NCI-H2196 treated with DMSO at 0.1 percent for 48 hours (cell line): ENCODE measurements at regions not wholly inside any gene's neighbourhood (a gene's known extent, or its start where the extent isn't known, plus 50 kb on each side); places are given as distances from the start of the nearest gene placed in this dataset.
"Not testable (repeated sequence)": the region's sequence is repeated elsewhere in the genome, so short reads cannot be mapped to it uniquely, and the experiment has no call there.

Experiments used
- DNase-seq: peaks from one replicate; lab custom pipeline; 2025; ENCODE audit not compliant: unreplicated experiment; lab: John Stamatoyannopoulos, UW

DNA sequence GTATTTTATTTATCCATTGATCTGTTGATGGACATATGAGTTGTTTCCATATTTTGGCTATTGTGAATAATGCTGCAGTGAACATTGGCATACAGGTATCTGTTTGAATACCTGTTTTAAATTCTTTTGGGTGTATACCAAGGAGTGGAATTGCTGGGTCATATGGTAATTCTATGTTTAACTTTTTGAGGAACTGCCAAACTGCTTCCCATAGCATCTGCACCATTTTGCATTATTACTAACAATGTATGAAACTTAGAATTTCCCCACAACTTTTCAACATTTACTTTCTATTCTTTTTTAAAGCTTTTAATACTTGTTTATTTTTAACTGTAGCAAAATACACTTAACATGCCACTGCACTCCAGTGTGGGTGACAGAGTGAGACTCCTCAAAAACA, 57.0 kb upstream of the MSN start:
- no peak for DNase-seq

DNA sequence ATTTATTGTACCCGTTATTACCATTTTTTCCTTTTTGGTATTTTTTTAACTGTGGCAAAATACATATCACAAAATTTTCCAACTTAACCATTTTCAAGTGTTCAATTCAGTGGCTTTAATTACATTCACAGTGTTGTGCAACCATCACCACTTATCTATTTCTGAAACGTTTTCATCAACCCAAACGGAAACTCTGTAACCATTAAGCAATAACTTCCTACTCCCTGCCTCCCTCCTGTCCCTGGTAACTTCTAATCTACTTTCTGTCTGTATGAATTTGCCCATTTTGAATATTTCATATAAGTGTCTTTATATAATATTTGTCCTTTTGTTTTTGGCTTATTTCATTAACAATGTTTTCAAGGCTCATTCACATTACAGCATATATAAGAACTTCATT, 57.4 kb upstream of the MSN start:
- no peak for DNase-seq

DNA sequence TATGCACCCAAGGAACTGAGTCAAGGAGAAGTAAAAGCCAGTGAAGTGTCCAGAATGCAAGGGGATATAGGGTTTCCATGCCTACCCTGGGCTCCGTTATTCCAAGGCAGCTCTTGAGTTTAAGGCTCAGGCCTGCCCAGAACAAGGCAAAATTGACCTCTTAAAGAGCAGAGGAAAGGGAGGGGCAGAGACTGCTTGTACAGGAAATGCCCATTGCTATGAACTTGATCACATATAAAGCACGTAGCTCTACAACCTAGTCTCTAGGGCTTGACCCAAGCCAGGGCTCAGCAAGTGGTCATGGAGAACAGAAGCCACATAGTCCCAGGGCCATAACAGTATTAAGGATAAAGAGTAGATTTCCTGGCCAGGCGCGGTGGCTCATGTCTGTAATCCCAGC, 58.2 kb upstream of the MSN start:
- DNase-seq = no peak

DNA sequence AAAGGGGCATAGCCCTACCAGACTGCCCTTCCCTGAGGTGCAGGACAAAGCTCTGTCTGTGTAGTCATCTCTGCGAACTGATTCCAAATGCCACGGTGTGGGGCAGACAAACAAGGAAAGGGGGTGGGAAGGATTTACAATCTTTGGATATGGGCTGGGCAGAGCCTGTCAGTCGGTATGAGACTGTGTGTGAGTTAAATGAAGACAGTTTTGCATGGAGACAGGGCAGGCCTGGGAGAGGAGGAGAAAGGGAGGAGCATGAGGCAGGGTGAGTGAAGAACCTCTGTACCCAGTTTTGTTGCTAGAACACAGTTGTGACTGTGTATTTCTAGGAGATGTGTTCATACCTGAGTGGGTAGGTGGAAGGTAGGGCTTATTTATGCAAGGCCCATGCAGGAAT, 59.4 kb upstream of the MSN start:
- DNase-seq = no peak

DNA sequence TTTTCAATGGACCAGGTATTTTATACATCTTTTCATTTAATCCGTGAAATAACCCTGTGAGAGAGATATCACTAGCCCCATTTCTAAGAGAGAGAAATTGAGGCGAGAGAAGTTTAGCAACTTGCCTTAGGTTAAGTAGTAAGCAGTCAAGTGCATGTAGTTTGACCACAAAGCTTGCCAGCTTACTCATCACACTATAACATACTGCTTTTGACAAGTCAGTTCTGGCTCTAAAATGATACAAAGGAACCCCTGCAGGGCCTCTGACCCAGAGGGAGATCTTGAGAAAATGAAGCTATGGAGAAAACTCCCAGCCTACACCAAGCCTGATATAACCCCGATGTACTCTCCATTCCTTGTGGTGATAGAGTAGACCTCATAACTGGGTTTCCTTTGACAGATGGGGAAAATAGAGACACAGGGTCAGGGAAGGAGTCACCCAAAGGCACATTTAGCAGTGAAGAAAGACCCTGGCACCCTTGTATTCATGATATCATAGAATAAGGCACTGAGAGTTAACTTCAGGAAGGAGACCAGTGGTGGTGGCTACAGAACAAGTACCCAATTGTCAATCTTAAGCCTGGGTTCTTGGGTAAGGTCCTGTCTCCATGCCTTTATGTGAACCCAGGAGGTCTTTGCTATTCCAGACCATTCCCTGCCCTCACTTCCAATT, 60.2 kb upstream of the MSN start:
- no peak for DNase-seq

DNA sequence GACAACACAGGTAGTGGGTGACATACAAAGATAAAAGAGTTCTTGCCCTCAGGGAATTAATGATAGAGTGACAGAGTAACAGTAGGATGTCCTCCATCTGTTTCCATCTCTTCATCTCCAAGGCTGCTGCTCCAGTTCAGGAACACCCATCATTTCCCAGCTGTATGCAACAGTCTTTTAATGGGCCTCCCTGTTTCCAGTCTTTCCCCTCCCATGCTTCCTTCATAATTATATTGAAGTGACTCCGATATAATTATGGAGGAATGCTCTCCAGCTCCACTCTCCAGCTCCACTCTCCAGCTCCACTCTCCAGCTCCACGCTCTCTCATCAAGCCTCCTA, 65.3 kb upstream of the MSN start:
- DNase-seq = no peak

DNA sequence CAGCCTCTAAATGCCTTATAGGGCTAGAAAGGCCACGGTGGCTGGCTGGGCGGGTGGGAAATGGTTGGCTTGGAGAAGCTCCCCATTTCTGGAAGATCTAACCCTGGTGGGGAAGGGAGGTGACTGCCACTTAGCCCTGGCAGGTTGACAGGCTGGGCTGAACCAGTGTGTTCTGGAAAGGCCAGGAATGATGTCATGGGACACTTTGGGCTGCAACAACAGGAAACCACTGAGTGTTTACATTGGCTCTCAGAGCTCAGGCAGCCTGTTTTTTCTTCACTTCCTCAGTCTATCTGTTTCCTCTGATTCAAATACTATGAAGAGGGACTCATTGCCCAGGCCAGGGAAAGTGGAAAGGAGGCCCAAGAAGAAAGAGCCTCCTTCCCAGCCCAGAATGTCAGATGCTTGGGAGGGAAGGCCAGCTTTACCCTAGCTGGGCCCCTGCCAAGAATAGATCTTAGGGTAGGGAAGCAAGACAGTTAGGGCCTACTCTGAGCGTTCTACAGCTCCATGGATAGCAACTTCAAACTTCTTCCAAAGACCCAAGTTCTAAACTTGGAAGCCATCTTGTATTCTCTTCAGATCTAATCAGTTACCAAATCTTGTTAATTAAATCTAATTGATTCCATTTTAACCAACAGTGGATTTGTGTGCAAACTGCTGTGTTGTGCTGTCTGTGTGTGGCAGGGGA, 65.8 kb upstream of the MSN start:
- DNase-seq = peak; percentile 0

DNA sequence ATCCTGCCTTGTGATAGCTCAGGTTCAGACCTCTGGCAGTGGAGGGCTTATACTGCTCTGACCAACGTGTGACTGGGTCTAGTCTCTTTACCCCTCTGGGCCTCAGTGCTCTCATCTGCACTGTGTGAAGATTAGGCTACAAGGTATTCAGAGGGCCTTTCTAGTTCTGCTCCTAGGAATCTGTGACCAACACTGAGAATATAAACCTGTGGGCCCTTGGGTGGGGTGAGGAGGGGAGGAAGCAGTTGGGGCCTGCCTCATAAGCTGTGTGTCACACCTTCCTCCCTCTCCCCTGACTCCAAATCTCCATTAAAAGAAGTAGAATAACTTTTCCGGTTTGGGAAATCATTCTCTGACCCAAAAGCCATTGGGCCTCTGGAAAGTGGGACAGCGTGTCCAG, 66.3 kb upstream of the MSN start:
- DNase-seq = no peak

DNA sequence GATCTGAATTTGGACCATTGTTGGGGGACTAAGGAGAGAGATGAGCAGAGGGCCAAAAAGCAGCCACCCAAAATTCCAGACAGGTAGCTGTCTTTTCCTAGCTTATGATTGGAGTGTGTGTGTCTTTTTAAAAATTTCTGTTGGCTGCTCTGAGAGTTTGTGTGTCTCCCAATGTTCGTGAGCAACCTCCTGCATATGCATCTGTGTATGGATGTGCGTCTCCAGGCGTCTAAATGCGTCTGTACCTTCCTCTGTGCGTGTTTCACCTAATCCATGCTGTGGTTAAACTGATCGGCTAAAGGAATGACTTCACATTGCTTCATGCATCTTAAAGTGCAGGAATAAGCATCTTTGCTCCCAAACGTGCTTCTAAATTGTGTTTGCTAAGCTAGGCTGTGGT, 65.5 kb upstream of the LAS1L start:
- no peak for DNase-seq

DNA sequence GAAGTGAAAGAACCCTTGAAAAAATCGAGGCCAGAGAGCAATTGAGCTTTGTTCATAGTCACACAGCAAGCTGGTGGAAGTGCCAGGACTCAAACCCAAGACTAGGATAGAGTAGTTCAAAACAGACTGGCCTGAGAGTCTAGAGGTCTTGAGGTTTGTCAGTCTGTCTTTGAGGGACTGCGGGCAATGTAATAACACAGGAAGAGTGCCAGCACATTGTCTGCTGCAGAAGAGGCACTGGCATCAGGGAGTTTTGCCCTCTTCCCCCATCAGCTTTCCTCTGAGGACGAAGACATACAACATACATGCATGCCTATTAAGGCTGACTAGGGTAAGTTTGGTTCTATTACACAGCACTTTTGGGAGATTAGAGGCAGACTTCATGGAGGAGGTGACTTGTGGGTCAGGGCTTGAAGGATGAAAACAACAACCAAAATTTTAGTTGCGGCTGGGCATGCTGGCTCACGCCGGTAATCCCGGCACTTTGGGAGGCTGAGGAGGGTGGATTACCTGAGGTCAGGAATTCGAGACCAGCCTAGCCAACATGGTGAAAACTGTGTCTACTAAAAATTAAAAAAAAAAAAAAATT, 64.1 kb upstream of the LAS1L start:
- DNase-seq = no peak

DNA sequence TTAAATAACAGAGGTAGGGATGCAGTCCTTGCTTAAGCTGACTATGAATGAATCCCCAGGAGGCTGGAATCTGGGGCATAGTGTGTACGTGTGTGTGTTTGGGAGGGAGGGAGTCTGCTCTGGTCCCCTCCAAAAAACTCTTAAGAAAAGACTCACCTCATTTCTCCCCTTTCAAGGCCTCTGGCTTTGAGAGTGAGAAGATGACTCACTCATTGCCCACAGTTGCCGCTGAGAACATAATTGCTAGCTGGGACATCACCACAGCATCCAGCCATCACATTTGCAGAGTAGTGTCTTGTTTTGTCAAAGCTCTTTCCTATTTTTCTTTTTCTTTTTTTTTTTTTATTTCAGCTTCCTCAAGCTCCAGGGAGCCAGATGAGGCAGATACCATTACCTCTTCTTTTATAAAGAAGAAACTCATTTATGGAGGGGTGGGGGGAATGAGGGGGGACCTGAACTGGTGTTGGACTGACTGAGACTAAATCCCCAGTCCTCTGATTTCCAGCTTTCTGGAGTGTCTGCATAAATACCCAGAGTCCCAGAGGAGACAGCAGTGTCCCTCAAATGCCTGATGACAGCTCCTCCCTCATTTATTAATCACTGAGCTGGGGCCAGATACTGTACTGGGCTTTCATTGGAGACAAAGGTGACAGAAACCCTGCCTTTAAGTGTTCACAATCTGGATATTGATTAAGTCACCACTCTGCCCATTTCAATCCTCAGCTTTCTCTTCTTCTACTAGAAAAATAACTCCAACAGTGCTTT, 61.9 kb upstream of the LAS1L start:
- no peak for DNase-seq

DNA sequence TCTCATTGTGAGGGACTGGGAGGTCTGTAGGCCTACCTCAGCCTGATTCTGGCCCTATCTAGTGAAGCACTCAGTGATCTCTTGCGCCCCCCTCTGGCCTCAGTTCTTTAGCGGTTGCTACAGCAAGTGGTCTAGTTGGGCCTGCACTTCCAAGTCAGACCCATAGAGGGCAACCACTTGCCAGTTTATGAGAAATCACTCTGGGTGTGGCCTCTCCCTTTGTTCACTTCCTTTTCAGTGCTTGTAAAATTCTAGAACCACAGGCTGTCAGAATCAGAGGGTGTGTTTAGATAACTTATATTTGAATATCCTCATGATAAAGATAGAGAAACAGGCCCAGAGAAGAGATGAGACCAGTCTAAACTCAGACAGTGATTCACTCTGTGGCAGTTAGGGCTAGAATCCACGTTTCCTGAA, 60.9 kb upstream of the LAS1L start:
- DNase-seq = peak; percentile 5

DNA sequence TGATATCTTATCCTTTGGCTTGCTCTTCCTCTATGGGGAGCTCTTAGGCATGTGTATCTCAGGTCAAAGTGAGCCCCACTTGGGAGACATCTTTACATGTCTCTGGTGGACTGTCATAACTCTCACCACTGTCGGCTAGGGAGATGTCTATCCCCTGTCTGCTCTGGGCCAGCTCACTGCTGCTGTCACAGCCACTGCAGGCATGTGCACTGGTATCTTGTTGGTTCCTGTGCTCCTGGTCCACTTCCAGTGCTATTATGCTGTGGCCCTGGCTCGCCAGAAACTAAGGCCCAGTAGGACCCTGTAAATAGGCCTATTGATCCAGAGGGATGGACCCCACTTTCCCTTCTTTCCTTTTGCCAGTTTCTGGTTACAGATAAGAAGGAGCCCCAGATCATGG, 56.6 kb upstream of the LAS1L start:
- no peak for DNase-seq

DNA sequence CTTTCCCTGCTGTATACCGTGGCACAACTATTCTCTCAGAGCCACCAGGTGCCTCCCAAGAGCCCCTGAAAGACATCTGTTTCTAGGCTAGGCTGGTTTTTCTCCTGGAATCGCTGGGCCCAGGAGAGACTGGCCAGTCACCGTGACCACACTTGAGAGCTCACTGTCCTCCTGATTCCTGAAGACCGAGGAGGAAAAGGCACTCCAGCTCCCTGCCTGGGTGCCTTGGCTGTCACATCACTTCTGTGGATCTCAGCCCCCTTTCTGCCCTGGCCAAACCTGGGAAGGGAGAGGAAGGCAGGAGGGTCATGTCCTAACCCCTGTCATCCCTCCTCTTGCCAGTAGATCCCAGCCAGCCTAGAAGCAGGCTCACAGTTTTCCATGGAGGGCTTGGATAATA, 54.7 kb upstream of the LAS1L start:
- no peak for DNase-seq

DNA sequence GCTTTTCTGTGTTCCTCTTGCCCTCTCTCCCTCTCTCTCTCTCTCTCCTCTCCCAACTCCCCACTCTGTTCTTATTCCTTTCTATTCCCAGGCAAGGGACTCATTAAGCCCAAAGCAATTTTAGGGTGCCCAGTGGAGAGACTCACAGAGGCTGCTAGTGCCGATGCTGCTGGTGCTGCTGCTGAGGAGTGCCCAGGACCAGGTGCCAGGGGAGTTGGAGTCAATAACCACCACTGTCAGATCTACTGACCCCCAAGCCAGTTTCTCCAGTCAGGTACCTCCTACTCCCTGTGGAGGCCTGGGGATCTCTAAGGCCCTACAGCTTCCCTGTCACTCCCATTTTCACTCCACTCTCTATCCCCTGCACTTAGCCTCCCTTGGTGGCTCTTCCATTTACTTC, 54.2 kb upstream of the LAS1L start:
- DNase-seq = no peak

DNA sequence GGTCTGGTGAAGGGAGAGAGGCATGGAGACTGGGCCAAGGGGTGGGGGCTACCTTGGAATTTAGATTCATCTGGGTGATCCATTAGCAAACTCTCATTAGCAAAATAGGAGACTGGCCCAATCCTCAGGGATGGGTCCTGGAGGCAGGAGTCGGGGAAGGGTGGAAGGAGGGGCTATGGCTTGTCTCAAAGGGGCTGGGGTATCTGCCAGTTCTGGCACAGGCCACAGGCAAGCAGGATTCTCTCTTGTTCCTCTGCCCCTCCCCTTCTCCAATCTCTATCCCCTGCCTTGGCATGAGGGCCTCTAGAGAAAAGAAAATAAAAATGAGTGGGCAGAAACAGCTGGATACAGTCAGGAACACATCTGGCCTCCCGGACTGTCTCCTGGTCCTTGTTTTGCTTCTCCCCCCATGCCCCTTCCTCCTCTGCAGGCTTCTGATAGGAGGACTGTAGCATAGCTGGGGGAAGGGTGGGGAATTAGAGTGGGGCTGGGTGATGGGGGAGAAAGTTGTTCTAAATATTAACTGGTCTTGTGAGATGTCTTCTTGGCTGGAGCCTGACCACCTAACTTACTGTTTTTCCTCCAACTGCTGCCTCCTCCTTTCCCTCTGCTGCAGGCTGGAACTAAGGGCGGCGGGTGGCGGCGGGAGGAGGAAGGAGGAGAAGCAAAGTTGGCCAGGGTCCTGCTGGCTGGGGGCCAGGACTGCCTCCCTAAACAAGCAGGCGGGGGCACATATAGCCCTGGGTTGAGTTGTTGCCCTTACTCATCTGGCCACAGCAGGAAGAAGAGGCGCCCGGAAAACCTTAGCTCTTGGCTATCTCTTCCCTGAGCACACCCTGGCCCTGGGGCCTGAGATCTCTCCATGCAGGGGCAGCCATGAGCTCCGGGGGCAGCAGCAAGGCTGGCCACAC, 53.3 kb upstream of the LAS1L start:
- DNase-seq = no peak

DNA sequence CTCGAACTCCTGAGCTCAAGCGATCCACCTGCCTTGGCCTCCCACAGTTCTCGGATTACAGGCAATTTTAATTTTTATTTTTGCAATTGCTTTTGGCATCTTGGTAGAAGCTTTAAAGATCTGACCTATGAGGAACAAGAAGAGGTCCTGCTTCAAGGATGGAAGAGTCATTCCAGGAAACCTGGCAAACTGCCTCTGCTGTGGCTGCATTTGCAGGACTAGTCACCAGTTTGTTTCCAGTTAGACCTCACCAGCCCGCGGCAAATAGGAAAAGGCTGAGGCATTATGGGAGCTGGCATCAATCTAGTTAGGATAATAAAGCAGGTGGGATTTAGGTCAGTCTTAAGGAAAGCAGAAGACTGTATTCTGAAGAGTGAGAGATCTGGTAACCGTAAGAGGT, 51.9 kb upstream of the LAS1L start:
- DNase-seq = no peak

DNA sequence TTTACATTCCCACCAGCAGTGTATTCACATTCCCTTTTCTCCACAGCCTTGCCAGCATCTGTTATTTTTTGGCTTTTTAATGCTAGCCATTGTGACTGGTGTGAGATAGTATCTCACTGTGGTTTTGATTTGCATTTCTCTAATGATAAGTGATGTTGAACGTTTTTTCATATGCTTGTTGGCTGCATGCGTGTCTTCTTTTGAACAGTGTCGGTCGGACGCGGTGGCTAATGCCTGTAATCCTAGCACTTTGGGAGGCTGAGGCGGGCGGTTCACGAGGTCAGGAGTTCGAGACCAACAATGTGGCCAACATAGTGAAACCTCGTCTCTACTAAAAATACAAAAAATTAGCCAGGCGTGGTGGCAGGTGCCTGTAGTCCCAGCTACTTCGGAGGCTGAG, 50.6 kb upstream of the LAS1L start:
- DNase-seq = not testable (repeated sequence)
